Vagina (tissue), 2 donors: ENCODE measurements at regions not wholly inside any gene's neighbourhood (a gene's known extent, or its start where the extent isn't known, plus 50 kb on each side); places are given as distances from the start of the nearest gene placed in this dataset.

Experiments
- POLR2A ChIP-seq, 2 donors: fragments of 450-650 bp; IDR thresholded peaks; one replicate each; pipeline ENCODE4 v1.6.1; 2017; ENCODE audit warnings: antibody characterized with exemption in 2 of 2, mild to moderate bottlenecking in 2 of 2, moderate library complexity in 2 of 2
- POLR2AphosphoS5 ChIP-seq, 2 donors: sonication (generic); formaldehyde crosslinking; IDR thresholded peaks; one replicate each; pipeline ENCODE4 v1.9.0; 2017; ENCODE audit warnings: antibody characterized with exemption in 2 of 2, mild to moderate bottlenecking in 2 of 2, low read depth in 1 of 2; ENCODE audit not compliant: insufficient read depth in 1 of 2
- TF ChIP-seq, protein P1 (sequence below), 3 experiments: fragments of 450-650 bp in 2 of 3; fragments of 200-600 bp in 1 of 3; sonication (generic) in 1 of 3; IDR thresholded peaks; one replicate each; pipeline ENCODE4 v1.5.1; 2017 to 2019; ENCODE audit warnings: antibody characterized with exemption in 3 of 3, mild to moderate bottlenecking in 2 of 3, moderate library complexity in 2 of 3

DNA sequence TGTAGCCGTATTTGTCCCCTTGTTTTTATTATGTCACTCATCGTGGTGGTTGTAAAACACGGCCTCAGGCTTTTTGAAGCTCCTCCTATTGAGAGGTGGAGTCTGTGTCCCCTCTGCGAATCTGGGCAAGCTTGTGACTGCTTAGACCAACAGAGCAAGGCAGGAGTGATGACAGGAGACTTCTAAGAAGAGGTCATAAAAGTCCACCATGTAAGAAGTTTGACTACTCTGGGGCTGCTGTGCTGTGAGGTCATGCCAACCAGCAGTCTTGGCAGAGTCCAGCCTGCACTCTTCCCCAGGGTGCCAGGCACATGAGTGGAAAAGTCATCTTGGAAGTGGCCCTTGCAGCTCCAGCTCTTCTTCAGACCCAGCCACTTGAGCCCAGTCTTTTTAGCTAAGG lies 83.8 kb upstream of the SPTBN1 start:
- no peak for TF ChIP-seq POLR2A (IDR thresholded peaks at IDR 0.05)
- TF ChIP-seq, protein P1, sequence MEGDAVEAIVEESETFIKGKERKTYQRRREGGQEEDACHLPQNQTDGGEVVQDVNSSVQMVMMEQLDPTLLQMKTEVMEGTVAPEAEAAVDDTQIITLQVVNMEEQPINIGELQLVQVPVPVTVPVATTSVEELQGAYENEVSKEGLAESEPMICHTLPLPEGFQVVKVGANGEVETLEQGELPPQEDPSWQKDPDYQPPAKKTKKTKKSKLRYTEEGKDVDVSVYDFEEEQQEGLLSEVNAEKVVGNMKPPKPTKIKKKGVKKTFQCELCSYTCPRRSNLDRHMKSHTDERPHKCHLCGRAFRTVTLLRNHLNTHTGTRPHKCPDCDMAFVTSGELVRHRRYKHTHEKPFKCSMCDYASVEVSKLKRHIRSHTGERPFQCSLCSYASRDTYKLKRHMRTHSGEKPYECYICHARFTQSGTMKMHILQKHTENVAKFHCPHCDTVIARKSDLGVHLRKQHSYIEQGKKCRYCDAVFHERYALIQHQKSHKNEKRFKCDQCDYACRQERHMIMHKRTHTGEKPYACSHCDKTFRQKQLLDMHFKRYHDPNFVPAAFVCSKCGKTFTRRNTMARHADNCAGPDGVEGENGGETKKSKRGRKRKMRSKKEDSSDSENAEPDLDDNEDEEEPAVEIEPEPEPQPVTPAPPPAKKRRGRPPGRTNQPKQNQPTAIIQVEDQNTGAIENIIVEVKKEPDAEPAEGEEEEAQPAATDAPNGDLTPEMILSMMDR (IDR thresholded peaks at IDR 0.05): no peak
- no peak for TF ChIP-seq POLR2AphosphoS5 (IDR thresholded peaks at IDR 0.05; ENCODE audit: insufficient read depth in 1 of 2, low read depth in 1 of 2)
